ENCODE measurements at regions not wholly inside any gene's neighbourhood (a gene's known extent, or its start where the extent isn't known, plus 50 kb on each side); places are given as distances from the start of the nearest gene placed in this dataset.

- no peak for DNase-seq (ENCODE audit: low read depth, low spot score)
- Histone ChIP-seq H3K36me3 (ENCODE audit: control insufficient read depth in 2 of 2, extremely low read depth in 1 of 2, insufficient read depth in 2 of 2, low read length in 2 of 2) (no peaks in the 10 kb centered on the region), H3K9me3 (ENCODE audit: control insufficient read depth, low read depth, low read length) (no peaks in the 10 kb centered on the region), H3K4me1 (ENCODE audit: control insufficient read depth, extremely low read depth, insufficient read depth, low read length) (no peaks in the 10 kb centered on the region), H4K20me1 (ENCODE audit: control insufficient read depth, extremely low read depth, insufficient read depth, low read length) (no peaks in the 10 kb centered on the region), H2AFZ (ENCODE audit: control insufficient read depth, low read length) (no peak overlapping the region), H3K9me1 (ENCODE audit: control insufficient read depth, extremely low read depth, insufficient read depth, low read length) (no peaks in the 10 kb centered on the region), H3K27me3 (ENCODE audit: control insufficient read depth, extremely low read depth, insufficient read depth, low read length) (no peaks in the 10 kb centered on the region), H3K4me3 (ENCODE audit: control insufficient read depth in 2 of 3, extremely low read depth in 1 of 3, insufficient read depth in 2 of 3, low read depth in 1 of 3, low read length in 3 of 3) (no peak overlapping the region), H3K4me2 (ENCODE audit: control insufficient read depth, extremely low read depth, insufficient read depth, low read depth, low read length) (no peak overlapping the region), H3K27ac (ENCODE audit: control insufficient read depth, insufficient read depth, low read length) (no peak overlapping the region), H3K79me2 (ENCODE audit: control insufficient read depth, insufficient read depth, low read length) (no peaks in the 10 kb centered on the region), H3K9ac (ENCODE audit: control insufficient read depth, extremely low read depth, insufficient read depth, low read length) (no peak overlapping the region)
- dilution Hi-C loops (cut with MboI; ENCODE audit: extremely low pct_ligation_motif_present, low sequenced_read_pairs), result no loop called here
- no peak for FAIRE-seq
- TF ChIP-seq EZH2 (IDR thresholded peaks at IDR 0.05; ENCODE audit: low read length), result no peak
- TF ChIP-seq, protein P1, sequence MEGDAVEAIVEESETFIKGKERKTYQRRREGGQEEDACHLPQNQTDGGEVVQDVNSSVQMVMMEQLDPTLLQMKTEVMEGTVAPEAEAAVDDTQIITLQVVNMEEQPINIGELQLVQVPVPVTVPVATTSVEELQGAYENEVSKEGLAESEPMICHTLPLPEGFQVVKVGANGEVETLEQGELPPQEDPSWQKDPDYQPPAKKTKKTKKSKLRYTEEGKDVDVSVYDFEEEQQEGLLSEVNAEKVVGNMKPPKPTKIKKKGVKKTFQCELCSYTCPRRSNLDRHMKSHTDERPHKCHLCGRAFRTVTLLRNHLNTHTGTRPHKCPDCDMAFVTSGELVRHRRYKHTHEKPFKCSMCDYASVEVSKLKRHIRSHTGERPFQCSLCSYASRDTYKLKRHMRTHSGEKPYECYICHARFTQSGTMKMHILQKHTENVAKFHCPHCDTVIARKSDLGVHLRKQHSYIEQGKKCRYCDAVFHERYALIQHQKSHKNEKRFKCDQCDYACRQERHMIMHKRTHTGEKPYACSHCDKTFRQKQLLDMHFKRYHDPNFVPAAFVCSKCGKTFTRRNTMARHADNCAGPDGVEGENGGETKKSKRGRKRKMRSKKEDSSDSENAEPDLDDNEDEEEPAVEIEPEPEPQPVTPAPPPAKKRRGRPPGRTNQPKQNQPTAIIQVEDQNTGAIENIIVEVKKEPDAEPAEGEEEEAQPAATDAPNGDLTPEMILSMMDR (optimal IDR thresholded peaks at IDR 0.05 in 1 of 3, IDR thresholded peaks at IDR 0.05 in 1 of 3, conservative IDR thresholded peaks at IDR 0.05 in 1 of 3; ENCODE audit: extremely low read depth in 1 of 3, insufficient read depth in 2 of 3, low read length in 3 of 3), result no peak
Observed at GRCh38 chr4:131159261-131159660, 1989.8 kb upstream of the PCDH10 start.

DNA sequence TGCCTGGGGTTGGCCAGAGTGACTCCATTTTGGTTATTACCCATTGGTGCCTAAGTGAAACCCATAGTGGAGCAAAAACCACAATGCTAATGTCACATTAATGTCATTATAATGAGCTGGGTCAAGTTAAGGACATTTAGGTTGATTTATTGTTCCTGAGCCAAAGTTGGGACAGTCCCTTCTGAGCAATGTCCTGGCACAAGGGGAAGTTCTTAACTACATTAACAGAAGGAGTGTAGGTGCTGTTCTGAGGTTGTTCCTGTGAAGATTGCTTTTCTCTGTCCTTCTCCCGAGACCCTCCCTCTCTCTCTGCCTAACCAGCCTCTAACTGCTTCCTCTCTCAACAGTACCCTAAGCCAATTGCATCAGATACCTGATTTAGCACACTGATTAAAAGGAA is 1956.8 kb upstream of the PCDH10 start:
- H3K9me3 ChIP-seq (ENCODE audit: control insufficient read depth, low read depth, low read length), result no peaks in the 10 kb centered on the region
- no peak overlapping the region for H3K9ac ChIP-seq (ENCODE audit: control insufficient read depth, extremely low read depth, insufficient read depth, low read length)
- H3K27me3 ChIP-seq (ENCODE audit: control insufficient read depth, extremely low read depth, insufficient read depth, low read length), result no peaks in the 10 kb centered on the region
- no peak for DNase-seq (ENCODE audit: low read depth, low spot score)
- no peaks in the 10 kb centered on the region for H3K36me3 ChIP-seq (ENCODE audit: control insufficient read depth in 2 of 2, extremely low read depth in 1 of 2, insufficient read depth in 2 of 2, low read length in 2 of 2)
- no peak overlapping the region for H3K27ac ChIP-seq (ENCODE audit: control insufficient read depth, insufficient read depth, low read length)
- dilution Hi-C loops (cut with MboI; ENCODE audit: extremely low pct_ligation_motif_present, low sequenced_read_pairs), result no loop called here
- H3K4me2 ChIP-seq (ENCODE audit: control insufficient read depth, extremely low read depth, insufficient read depth, low read depth, low read length), result no peak overlapping the region
- TF ChIP-seq, protein P1 (optimal IDR thresholded peaks at IDR 0.05 in 1 of 3, IDR thresholded peaks at IDR 0.05 in 1 of 3, conservative IDR thresholded peaks at IDR 0.05 in 1 of 3; ENCODE audit: extremely low read depth in 1 of 3, insufficient read depth in 2 of 3, low read length in 3 of 3), result no peak
- H3K79me2 ChIP-seq (ENCODE audit: control insufficient read depth, insufficient read depth, low read length), result no peaks in the 10 kb centered on the region
- no peak for FAIRE-seq
- no peaks in the 10 kb centered on the region for H3K9me1 ChIP-seq (ENCODE audit: control insufficient read depth, extremely low read depth, insufficient read depth, low read length)
- no peaks in the 10 kb centered on the region for H3K4me1 ChIP-seq (ENCODE audit: control insufficient read depth, extremely low read depth, insufficient read depth, low read length)
- no peak overlapping the region for H2AFZ ChIP-seq (ENCODE audit: control insufficient read depth, low read length)
- no peaks in the 10 kb centered on the region for H4K20me1 ChIP-seq (ENCODE audit: control insufficient read depth, extremely low read depth, insufficient read depth, low read length)
- no peak overlapping the region for H3K4me3 ChIP-seq (ENCODE audit: control insufficient read depth in 2 of 3, extremely low read depth in 1 of 3, insufficient read depth in 2 of 3, low read depth in 1 of 3, low read length in 3 of 3)
